GM18499 (cell line): ENCODE measurements at regions not wholly inside any gene's neighbourhood (a gene's known extent, or its start where the extent isn't known, plus 50 kb on each side); places are given as distances from the start of the nearest gene placed in this dataset.
"Not testable (repeated sequence)": the region's sequence is repeated elsewhere in the genome, so short reads cannot be mapped to it uniquely, and the experiment has no call there.

ENCODE experiments used
- ATAC-seq: cut with Tn5 transposase; IDR thresholded peaks from one replicate; pipeline ENCODE4 v1.9.1; 2021; ENCODE audit warnings: moderate number of reproducible peaks; ENCODE audit not compliant: insufficient read depth, unreplicated experiment

DNA sequence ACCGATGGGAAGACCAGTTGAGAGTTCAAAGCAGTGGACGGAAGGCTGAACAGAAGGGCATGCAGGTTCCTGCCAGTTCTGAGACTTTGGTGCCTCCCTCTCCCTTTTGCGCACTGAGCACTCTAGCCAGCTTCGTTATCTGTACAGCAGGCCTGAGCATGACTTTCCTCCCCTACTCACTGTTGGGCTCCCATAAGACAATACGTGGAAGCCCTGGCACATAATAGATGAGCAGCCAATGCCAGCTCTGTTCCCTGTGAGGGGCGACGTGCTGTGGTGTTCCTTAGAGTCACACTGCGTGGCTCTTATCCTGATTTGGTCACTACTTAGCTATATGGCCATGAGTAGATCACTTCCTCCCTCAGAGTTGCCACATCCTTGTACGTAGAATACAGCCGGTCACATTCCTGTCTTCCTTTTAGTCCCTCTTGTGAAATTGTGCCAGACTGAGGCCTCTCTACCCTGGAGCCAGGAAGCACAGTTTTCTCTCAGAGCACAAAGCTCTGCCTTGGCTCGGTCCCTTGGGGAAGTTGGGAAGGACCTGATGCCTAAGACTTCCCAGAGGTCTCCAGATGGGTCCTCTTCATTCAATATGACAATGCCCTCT lies 160.4 kb upstream of the MAMLD1 start:
- ATAC-seq, result no peak

DNA sequence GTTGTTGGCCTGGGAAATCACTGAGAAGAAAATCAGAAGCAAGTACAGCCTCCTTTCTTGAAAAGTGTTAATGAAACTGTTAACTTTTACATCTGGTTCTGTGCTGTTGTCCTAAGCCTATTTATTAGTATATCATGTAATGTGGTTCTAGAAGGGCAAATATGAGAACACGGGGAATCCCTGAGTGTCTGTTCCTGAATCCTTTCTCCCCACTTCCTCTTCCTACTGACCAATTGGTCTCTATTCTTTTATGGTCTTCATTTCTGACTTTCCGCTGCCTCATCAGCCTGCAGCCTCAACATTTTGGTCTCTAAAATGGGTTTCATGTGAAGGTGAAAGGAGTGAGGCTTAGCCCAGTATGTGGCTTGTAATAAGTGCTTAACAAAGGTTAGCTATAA lies 159.9 kb upstream of the MAMLD1 start:
- no peak for ATAC-seq

DNA sequence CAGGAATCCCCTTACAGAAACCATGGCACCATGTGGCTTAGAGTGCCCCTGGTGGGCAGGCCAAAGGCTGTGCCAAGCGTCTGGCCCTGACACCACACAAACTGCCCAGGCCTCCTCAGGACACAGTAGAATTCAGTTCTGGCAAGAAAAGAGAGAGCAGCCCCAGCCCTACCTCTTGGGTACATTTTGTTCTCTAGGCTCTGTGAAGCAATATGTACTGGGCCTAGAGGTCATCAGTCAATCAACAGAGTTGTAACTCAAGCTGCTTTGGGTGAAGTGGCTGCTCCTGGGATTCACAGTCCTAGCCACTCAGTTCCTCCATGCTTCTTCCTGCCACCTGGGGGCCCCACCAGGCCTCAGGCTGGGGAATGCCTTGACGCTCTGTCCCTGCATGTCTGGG lies 158.1 kb upstream of the MAMLD1 start:
- no peak for ATAC-seq

DNA sequence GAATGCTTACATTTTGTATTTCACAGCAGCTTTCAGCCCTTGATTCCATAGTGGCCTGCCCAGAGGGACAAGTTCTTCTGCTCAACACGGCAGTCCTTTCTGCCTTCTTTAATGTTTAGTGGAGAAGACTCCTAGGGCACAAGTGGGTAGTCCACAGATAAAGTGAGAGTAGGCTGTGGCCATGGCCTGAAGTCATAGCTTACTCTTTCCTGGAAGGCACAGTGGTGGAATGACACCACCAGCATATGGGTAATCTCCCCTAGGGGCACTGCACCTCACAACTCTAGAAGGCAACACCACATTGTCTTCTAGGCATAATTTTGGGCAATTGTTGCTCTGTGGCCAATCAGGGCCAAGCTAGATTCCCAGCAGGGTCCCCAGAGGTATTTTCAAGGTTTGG lies 155.4 kb upstream of the MAMLD1 start:
- no peak for ATAC-seq

DNA sequence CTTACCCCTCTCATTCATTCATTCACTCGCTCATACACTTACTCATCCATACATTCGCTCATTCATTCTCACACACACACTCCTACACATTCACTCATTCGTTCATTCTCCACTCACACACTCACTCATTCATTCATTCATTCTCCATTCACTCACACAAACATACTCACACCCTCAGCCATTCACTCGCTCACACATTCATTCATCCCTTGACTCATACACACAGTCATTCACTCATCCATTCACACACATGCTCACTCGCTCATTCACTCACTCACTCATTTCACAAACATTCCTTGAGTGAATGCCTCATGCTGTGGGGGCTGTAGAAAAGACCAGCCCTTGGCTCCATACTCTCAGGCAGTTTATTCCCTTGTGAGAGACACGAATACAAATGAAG lies 151.1 kb upstream of the MAMLD1 start:
- no peak for ATAC-seq

DNA sequence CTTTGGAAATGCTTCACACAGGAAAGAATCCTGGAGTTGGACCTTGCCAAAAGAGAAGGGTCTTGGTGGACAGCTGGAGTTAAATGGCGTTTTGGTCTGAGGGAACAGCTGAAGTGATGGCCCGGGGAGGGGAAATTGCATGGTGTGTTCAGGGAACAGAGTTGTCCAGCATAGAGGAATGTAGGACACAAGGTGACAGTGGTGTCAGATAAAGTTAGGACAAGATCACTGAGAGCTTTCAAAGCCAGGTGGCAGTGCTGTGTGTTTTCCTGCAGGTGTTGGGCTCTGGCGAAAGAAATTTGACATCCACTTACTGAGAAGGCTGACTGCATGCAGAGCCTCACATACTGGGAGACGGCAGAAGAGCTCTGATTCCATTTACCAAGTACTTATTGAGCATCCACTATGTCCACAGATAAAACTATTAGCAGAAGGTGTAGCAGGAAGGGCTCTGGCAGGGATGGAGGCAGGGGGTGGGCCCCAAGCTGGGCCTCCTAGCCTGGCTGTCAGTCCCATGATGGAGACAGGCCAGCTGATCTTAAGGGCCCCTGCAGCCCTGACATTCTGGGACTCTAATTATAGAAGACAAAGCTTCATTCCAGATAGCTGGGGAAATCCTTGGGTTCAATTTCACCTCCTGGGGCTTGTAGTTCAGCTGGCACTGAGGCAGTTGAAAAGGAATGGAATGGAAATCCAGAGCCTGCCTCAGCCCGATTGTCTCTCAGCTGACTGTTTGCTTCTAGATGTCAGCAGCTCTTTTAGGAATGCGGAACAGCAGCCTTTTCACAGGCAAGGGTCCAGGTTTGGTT lies 150.2 kb upstream of the MAMLD1 start:
- ATAC-seq, result no peak

DNA sequence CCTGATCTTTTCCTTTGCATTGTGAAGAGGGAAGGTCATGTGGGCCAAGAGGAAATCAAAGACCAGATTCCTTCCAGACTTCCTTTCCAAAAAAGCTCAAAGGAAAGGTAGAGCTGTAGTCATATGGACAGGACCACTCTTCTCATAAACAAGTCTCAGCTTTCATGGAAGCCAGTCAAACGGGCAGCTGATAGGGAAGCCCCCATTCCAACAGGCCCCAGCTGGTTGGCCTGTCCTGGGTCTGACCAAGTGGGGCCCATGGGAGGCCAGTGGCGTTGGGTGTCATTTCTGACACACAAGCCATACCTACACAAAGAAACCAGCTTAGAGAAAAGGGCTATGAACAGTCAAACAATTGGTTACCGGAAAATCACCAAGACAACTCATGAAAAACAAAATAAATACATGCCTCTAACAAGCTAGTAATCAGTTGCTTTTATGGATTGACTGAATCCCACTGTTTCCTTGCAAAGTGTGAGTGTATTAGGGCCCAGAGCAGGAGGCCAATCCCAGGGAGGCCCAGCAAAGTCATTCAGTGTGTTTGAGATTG lies 149.6 kb upstream of the MAMLD1 start:
- ATAC-seq, result no peak

DNA sequence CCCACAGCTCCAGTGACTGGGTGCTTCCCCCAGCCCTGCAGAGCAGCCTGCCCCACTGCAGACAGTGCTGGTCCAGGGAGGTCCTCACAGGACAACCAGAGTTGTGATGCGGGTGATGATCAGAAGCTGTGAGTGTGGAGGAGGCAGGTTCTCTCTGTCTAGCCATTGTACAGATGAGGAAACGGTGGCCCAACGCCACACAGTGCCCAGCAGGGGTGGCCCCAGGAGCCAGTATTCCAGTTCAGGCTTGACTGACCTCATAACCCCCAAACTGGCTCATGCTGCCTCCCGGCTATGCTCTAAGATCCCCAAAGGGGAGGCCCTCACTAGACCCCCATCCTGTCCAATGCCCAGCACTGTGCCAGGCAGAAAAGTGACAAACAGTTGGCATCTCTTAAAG lies 147.1 kb upstream of the MAMLD1 start:
- not testable (repeated sequence) for ATAC-seq

DNA sequence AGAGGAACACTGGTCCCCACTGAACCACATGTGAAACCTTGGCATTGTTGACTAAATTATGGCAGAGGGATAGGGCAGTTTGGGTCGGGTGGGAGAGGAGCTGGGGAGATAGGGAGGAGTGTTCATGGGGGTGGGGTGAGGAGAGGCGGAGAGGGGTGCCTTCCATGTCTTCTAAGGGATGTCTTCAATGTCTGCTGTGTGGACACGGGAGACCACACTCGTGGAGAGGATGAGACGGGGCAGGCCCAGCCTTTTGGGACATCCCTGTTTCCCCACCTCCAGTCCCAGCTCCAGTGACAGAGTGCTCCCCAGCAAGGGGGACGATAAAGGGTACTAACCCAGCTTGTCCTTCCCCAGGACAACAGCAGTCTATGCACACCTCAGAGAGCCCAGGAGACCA lies 146.4 kb upstream of the MAMLD1 start:
- no peak for ATAC-seq

DNA sequence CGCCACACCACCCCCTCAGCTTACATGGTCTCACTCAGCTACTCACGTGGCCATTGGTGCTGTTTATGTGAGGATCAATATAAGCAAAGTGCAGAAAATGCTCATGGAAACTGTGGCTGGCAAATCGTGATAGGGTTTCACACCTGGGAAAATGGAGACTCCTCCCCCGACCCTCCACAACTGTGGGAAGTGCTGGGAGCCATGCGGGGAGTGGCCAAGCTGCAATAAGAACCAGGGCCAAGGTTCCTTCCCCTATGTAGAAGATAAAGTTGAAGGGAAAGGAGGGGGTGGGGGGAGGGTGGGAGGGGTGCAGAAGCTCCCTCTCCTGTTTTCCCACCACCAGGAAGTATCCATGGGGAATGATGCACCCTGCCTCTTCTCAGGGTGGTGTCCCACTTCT lies 145.5 kb upstream of the MAMLD1 start:
- no peak for ATAC-seq

DNA sequence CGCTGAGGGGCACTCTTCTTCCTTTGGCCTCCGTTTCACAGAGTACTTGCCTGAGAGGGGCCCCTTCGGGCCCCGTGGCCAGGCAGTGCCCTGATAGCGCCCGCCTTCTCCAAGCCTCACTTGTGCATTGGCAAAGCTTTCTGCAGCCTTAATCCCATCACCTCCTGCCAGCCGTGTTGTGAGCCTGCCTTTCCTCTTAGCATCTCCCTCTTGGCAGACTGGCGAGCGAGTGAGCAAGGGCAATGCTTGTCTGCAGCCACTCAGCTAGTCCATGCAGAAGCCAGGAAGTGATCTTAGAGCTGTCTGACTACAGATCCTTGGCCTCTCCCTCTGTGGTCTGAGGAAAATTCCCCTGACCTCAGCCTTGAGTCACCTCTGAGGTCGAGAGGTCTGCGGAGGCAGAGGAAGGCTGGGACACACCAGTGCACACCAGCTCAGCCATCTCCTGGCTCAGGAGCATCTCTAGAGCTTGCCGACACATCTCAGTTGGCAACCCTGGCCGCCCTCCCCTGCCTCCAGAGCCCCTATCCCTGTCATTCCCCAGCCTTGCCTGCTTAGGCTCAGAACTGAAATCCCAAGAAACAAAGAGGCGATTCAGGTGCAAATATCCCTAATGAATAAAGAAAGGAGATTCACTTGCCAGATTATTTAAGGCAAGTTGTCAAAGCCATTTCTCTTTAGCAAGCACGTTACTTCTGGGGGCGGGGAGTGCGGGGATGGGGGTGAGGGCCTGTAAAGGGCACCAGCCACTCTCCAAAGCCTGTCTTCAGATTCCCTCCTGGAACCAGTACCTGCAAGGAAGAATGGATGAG lies 143.5 kb upstream of the MAMLD1 start:
- ATAC-seq, result no peak

DNA sequence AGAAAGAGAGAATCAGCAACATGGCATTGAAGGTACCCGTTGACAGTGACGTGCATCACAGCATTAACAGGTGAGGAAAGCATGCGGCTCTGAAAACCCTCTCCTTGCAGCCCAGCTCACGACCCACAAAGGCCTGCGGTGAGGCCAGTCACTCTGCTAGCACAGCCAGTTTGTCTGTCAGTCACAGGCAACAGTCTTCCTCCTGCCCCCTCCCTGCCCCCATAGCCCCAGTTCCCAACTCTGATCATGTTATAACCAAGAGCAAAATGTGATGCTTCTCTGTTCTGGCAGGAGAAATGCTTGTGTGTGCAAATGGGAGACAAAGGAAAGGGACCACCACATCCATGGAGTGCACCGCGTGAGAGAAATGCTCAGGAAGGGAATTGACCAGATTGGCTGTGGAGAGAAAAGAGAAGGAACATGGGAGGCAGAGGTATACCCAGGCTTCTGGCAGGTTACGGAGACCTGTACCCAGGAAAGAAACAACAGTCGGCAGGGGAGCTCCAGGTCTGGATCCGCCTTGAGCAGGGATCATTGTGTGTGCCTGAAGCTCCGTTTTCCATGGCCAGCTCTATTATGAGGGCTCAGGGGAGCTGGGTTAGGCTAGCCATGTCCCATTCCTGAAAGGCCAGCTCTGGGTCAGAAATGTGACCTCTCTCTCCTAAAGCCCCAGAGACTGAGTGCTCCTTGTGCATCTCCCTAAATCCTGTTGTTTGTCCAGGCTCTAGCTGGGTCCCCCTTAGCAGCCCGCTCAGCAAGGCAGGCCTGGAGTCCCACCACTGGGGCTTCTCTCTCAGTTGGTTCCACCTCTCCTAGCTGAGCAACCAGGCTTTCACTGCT lies 139.7 kb upstream of the MAMLD1 start:
- ATAC-seq, result no peak

DNA sequence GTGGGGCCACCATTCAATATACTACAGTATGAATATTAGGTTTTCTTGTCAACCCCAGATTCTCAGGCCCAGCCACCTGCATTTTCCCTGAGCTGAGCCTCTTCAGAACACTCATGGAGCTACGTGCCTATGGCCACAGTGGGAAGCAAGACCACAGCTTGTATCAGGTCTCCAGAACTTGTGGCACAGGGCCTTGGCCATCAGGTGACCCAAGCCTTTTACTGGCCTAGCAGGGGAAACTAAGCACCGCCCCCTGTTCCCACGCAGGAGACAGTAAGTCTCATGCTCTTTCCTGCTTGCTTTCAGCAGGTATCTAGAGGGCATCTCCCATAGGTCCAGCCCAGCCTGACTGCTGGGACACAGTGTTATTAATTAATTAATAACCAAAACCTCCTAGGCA lies 138.4 kb upstream of the MAMLD1 start:
- ATAC-seq, result no peak

DNA sequence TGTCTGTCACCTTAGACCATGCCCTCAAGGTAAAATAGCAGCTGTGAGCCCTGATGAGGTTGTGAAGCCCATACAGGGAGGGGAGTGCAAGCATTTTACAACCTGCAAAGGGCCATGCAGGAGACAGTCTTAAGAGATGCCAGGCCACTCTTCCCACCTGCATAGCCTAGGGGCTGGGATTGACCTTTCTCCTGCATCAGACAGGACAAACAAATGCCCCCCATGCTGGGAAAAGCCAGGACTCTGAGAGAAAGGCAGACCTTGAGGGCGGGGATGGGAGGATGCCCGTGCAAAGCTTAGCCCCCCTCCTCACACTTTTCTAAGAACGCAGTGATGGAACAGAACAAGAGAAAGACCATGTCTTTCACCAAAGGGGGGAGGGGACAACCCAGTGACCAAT lies 137.9 kb upstream of the MAMLD1 start:
- ATAC-seq, result no peak

DNA sequence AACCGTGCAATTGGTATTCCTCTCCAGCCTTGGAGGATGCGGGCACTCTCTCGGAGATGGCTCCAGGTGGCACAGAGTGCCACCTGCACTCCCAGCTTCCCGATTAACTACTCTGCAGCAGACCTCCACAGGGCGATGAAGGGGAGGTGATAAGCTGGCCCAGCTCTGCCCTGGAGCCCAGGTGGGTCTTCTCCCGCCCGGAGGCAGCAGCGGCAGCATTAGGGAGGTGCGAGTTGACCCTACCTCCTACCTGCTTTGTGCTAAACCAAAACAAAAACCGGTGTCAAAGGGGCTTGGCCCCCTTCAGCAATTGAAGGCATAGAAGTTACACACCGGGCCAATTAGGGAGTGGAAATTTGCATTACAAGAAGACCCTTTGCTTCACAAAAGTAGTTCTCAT lies 137.4 kb upstream of the MAMLD1 start:
- no peak for ATAC-seq

DNA sequence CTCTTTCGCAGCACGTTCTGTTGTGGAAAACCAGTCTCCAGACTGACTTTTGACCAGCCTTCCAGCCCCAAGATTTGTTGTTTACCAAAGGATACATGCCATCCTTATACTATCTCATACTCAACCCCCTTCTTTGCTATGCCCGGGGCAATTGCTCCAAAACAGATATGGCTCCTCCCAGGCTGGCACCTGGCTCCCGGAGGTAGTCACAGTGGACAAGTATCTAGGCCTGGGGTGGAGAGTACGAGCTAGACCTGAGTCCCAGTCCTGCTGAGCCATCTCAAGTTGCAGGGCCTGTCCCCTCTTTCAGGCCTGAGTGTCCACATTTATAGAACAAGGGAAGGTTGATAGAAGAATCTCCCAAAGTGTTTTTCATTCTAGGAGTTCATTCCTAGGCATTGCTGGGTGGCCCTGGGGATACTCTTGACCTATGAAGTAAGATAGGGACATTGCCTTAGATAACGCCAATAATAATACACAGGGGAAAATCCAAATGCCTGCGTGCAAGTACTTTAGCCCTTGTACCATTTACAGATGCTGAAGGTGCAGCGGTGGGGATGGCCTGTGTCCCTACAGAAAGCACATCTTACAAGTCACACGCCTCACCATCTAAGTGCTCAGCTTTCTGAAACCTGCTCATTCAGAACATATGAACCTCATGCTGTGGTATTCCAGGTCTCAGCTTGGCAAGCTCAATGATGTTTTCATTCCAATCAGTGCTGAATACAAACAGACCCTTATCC lies 136.7 kb upstream of the MAMLD1 start:
- no peak for ATAC-seq

DNA sequence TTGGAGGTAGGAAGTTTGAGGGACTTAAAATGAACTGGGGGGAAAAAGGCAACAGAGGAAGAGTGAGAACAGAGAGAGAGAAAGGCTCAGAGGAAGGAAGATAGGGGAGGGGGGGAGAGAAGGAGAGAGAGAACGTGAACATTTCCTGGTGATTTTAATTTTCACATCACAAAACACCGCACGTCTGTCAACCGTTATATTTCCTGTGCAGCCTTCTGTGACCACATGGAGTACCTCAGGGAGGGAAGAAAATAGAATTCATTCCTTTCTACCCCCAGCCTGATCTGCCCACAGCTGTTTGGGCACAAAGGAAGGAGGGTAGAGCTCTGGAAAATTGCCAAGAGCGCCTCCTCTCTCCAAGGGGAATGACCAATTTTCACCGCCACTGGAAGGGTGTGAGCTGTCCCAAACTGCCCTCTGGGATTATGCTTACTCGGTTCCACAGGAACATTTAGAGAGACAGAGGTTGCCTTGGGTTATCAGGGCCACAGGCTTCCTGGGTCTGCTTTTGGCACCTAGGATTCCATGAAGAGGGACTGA lies 135.7 kb upstream of the MAMLD1 start:
- ATAC-seq, result no peak

DNA sequence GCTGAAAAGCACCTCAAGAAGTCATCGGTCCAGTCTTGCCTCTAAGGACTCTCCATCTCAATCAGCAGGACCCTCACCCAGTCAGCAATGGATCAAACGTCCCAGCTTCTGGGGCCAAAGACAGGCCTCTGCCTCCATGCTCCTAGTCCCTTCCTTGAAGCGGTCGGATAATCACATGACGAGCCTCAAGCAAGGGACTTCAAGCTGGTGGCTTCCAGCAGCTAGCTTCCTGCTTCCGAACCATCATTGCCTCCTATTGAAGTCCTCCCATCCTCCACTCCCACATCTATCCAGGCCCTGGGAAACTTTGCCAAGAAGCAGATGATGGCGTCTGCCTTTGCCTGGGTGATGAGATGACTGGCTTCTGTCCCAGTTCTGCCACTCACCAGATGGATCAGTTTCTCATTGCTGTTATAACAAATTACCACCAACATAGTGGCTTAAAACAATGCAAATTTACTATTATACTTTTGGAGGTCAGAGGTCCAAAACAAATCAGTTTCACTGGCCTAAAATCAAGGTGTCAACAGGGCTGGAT lies 135.2 kb upstream of the MAMLD1 start:
- no peak for ATAC-seq

DNA sequence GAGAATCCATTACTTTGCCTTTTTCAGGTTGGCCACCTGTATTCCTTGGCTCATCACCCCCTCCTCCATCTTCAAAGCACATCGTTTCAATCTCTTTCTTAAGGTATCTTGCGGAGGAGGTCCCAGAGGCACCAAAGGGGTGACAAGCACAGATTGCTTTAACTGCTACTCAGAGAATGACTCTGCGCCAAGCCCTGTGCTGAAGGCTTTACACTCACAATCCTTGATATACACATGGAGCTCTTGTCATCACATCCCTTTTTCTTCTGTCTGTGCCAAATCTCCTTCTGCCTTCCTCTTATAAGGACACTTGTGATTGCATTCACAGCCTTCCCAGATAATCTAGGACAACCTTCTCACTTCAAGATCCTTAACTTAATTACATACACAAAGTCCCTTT lies 134.7 kb upstream of the MAMLD1 start:
- no peak for ATAC-seq
